Fibroblast of upper back skin (primary cell): ENCODE measurements at regions not wholly inside any gene's neighbourhood (a gene's known extent, or its start where the extent isn't known, plus 50 kb on each side); places are given as distances from the start of the nearest gene placed in this dataset.
"Not testable (repeated sequence)": the region's sequence is repeated elsewhere in the genome, so short reads cannot be mapped to it uniquely, and the experiment has no call there.

Source experiments
- DNase-seq: peaks from one replicate; pipeline ENCODE4 v3.0.0-alpha.2; 2013

DNA sequence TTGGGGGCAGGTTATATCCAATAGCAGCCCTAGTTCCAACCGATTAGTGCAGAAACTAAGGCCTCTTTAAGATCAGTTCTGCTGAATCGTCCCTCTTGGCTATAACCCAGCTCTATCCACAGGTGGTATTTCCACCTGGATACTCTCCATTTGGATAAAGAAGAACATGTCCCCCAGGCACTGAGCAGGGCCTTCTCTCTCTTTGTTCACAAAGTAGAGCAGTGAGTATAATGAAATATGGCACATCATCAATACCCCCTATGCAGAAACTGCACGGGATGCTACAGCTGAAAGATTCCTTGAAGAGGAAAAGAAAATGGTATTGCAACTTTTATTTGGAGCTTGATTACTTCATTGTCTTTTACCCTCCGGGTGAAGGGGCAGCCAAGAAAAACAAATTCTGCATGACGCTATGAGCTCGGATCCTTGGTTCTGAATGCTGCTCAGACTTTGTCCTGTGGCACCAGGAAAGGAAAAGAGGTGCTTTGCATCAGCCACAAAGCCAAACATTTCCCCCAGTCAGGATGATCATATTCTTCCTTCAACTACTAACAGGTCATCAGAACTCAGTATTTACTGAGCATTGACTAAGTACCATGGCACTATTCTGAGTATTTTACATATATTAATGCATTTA, 399.7 kb downstream of the NPIPA8 start:
- DNase-seq = no peak

DNA sequence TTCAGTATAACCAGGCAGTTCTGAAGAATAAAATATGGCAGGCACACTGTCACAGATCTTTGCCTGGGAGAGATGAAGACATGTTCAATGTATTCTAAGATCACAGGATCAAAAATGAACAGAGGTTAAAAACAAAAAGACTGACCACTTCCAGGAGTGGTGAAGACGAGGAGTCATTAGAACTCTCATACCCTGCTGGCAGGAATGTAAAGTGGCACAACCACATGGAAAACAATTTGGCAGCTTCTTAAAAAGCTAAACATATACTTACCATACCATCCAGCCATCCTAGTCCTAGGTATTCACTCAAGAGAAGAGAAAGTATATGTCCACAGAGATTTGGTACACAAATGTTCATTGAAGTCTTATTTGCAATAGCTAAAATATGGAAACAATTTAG, 406.3 kb downstream of the NPIPA8 start:
- no peak for DNase-seq

DNA sequence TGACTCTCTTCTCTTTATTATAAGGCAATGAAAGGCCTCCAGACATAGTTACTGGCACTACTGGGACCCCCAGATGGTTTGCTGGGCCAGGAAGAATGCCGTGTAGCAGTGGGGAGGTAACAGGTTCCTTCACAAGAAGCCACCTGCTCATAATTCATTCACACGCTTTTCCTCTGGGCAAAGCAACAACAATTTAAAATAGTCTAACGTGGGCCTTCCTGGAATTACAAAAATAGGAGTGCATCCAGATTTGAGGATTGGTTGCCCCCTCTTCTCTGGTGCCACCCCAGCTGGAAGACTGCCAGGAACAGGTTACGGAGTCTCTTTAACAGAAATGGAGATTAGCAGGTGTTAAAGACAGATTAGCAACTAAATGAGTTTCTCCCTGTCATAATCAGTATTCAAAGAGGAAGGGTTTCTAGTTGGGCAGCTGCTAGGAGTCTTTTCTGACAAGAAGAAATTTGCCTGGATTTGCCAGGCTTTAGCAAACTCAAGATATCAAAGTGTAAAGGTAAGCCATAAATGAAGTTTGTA, 409.6 kb downstream of the NPIPA8 start:
- DNase-seq = no peak

DNA sequence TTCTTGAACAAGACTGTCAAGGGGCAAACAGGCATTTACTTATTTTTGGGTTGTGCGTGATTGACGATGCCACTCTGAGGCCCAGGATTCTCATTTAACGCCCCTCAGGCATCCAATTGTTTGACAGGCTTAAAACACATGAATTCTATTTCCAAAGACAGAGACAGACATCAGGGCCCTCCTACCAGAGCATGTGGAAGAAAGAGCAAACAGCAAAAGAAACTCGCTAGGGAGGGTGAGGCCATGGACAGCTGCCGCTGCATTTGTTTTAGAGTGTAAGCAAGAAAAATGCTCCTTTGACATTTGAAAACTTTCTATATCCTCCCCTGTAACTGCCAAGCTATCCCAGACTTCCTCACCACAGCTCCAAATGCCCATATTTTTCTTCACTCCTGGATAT, 410.1 kb downstream of the NPIPA8 start:
- no peak for DNase-seq

DNA sequence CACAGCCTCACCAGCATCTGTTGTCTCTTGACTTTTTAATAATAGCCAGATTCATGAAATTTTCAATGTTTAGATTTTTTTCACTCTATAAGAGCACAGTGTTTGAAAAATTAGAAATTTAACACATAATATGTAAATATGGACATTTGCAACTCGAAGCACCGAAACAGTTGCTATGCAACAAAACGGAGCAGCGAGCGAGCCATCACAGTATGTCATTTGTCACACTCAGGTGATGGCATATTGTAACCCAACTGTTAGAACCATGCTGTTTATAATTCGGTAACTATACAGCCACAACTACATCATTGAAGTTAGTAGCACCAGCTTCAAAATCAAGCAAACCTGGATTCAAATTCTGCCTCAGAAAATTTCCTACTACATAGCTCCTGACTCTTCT, 410.8 kb downstream of the NPIPA8 start:
- DNase-seq = no peak

DNA sequence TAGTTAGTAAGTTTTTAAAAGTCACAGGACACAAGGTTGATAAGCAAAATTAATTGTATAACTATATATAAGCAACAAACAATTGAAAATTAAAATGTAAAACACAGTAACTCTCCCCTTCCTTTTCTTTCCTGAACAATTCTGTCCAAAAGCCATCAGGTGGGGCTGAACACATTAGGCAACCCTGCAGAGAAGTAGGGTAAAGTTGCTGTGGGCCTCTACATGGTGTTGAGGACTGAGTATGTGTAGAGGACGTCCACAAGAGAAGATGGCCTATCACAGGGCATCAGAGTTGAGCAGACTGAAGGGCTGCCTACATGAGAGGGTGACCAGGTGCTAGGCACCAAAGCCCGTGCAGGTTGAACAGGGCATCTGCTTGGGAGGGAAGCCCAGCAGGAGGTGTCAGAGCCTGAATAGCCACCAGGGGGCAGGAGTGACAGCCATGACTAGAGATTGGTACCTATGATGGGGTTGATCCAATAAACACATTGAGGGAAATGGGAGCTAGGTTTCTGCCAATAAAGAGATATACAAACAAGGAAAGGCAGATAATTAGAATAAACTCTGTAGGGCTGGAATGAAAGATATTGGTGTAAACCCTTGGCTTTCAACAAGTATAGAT, 415.1 kb downstream of the NPIPA8 start:
- no peak for DNase-seq

DNA sequence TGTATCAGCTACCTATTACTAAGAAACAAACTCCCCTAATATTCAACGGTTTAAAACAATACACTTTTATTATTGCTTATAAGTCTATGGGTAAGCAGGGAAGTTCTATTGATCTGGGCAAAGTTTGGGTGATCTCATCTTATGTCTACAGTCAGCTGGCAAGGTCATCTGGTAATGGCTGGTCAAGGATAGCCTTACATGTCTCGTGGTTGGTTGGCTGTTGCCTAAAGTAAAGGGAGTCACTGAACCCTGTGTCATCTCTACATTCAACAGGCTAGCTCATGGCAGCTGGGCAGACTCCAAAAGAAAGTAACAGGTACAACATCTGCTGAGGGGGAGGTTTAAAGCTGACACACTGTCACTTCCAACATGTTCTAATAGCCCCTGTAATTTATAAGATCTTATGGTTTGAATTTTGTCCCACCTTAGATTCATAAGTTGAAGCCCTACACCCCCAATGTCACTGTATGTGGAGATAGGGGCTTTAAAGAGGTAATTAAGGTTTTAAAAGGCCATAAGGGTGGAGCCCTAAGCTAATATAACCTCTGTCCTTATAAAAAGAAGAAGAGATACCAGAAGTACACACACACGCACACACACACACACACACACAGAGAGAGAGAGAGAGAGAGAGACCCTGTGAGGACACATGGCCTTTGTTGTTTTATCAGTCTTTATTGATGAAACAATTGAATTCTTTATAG, 419.1 kb downstream of the NPIPA8 start:
- no peak for DNase-seq

DNA sequence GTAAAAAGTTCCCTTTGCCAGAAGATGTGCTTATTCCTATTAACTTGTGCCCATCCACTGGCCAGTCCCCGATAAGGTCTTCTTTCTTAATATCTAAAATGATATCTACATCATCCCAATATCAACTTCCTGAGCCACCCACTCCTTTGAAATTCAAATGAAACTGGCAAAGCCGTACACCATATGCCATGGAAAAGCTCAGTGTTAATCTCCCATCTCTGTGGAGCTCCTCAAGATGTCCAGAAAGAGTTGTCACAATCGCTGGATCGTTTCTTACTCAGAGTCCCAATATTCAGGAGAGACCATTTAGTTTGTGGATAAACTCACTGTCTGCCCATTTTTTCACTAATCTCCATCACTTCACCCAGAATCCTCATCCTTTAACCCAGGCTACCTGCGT, 420.7 kb downstream of the NPIPA8 start:
- DNase-seq = no peak

DNA sequence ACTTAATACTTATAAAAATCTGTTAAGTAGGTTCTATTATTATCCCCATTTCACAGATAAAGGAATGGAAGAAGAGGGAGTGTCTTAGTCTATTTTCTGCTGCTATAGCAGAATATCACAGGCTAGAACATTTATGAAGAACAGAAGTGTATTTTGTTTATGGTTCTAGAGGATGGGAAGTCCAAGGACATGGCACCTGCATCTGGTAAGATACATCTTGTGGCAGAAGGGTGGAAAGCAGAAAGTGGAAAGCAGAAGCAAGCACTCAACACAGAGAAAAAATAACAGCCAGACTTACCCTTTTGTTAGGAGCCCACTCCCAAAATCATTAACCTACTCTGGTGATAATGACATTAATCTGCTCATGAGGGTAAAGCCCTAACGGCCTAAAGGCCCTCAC, 422.4 kb downstream of the NPIPA8 start:
- no peak for DNase-seq

DNA sequence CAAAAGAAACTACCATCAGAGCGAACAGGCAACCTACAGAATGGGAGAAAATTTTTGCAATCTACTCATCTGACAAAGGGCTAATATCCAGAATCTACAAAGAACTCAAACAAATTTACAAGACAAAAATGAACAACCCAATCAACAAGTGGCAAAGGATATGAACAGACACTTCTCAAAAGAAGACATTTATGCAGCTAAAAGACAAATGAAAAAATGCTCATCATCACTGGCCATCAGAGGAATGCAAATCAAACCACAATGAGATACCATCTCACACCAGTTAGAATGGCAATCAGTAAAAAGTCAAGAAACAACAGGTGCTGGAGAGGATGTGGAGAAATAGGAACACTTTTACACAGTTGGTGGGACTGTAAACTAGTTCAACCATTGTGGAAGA, 425.0 kb downstream of the NPIPA8 start:
- not testable (repeated sequence) for DNase-seq

DNA sequence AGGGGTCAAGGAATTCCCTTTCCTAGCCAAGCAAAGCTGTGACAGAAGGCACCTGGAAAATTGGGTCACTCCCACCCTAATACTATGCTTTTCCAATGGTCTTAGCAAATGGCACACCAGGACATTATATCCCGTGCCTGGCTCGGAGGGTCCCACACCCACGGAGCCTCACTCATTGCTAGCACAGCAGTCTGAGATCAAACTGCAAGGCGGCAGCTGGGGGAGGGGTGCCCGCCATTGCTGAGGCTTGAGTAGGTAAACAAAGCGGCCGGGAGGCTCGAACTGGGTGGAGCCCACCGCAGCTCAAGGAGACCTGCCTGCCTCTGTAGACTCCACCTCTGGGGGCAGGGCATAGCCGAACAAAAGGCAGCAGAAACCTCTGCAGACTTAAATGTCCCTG, 429.9 kb downstream of the NPIPA8 start:
- DNase-seq = not testable (repeated sequence)

DNA sequence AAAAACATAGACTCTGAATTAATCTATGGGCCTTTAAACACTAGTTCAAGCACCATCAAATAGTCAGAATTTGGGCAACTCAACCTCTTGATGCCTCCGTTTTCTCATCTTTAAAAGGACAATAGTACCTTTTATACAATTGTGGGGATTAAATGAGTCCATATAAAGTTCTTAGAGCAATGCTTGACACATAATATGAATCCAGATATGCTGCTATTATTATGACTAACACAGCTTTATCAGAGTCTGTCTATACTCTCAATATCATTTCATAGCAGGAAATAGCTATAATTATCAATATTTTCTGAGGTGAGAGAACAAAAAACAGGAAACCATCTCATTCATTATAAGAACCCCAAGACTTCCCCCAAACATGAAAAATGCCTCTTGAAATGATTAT, 430.5 kb upstream of the XYLT1 start:
- DNase-seq = no peak

DNA sequence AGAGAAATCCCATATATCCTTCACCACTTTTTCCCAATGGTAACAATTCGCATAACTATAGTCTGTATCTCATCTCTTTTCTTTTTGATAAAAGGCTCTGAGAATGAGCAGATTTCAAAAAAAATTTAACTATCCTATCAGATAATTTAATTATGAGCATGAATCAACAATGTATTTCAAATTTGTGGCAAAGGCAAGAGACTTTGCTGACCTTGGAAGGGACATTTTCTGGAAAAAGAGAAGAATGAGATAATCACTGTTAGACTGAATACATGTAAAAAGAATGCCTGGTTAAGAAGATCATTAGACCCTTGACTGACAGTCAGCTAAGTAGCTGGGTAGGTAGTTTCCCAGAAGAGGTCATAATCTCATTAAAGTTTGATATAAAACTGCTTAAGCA, 428.4 kb upstream of the XYLT1 start:
- no peak for DNase-seq

DNA sequence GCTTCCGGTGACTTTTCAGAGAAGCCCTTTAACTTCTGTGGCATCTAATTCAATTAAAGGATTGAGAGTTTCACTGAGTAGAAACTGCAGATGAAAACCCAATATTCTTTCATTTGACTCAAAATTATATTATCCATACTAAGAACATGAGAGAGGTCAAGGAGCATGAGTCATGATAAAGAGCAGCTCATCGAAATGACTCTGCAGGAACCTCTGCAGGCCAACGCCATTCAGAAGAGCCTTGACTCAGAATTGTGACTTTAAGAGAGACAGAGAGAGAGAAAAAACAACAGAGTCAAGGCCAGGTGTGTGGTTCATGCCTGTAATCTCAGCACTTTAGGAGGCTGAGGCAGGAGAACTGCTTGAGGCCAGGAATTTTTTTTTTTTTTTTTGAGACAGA, 417.2 kb upstream of the XYLT1 start:
- peak; percentile 6 for DNase-seq

DNA sequence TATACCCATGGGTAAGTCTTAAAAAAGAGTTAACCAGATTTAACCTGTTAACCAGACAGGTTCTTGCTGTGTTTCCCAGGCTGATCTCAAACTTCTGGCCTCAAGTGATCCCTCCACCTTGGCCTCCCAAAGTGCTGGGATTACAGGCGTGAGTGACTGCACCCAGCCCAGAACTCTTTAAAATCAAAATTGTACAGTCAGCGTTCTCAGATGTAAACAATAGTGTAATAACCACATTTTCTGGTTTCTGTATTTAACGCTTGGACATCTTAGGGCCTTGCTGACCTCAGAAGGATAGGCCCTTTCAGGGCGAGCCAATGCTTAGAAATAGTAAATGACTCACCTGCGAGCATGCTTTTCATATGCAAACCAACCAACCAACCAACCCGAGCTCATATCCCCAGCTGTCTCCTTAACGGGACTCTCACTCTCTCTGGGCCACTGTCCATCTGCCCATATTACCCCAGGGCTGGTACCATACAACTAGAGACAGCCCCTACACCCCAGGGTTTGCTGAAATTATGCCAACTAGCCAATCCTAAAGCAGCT, 415.0 kb upstream of the XYLT1 start:
- DNase-seq = no peak

DNA sequence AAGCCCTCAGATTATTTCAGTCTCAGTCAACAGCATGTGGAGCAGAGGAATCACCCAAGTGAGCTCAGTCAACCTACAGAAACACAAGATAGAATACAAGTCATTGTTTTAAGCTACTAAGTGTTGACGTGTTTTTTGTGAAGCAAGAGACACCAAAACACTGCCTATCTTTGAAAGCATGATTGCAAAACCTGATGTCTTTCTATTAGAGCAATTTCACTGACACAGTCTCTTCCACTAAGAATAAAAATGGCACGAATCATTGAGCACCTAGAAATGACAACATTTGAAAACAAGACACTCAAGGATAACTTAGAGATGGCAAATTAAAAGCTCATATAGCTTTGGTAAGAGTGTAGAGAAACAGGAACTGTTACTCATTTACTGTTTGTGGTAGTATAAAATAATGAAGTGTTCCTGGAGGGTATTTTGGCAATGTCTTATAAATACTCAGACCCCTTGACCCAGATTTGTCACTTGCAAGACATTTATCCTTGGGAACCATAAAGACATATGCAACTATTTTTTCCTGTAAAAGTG, 407.1 kb upstream of the XYLT1 start:
- no peak for DNase-seq

DNA sequence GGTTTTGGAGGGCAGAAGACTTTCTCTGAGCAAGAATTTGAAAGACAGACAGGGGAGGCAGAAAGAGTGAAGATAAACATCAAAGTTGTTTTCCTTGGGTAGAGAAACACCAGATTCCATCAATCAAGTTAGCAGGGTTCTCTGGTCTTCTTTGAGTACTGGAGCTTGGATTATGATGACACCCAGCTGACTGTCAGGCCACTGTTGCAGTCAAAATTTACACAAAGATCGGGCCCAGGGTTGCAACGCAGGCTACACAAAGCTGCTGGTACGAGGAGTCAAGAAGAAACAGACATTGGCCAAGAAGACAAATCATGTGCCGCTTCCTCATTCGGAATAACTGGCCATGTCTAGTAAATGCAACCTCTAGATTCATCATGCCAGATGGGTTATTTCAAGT, 396.2 kb upstream of the XYLT1 start:
- DNase-seq = no peak

DNA sequence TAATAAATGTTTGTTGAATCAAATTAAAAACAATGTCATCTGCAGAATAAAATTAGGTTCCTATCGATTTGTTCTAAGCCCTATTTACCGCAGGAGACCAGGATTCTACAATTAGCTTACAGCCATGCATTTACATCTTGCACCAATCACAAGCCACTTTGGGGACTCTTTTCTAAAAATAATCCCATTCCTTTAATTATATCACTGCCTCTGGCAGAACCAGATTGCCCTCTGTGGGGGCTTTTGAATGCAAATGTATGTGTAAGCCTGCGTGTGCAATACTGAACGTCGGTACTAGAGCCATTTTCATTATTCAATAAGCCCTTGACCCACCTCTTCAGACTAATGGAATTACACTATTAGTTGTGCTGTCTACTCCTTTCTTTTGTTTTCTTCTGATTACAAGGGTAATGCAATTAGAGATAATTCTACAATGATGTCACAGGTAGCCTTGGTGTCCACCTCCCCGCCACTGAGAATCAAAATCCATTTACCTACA, 391.3 kb upstream of the XYLT1 start:
- no peak for DNase-seq

DNA sequence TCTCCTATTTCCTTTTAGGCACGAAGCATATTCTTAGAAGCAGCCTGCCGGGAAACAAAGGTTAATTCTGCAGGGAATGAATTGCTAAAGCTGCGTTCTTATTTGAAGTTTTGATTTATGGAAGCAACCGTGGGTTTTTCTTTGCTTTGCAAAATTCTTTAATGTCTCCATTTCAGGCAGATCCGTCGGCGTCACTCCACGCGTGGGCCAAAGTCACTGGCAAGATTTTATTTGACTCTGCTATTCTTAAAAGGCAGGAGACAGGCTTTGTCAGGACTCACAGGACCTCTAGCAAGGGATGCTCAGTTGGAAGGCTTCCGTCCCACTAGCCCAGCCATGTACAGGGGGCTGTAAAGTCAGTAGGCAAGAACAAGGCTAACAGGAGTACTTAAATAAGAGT, 387.3 kb upstream of the XYLT1 start:
- DNase-seq = no peak

DNA sequence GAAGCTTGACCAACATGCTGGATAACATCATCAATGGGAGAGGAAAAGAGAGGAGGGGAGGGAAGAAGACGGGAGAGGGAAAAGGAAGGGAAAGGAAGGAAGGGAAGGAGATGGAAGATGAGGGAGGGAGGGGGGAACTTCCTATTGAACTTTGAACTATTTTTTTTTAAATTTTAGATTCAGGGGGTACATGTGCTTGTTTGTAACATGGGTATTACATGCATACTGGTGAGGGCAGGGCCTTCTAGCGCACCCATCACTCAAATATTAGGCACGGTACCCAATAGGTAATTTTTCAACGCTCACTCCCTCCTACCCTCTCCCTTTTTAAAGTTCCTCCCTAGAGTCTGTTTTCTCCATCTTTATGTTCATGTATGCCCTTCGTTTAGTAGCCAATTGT, 383.2 kb upstream of the XYLT1 start:
- no peak for DNase-seq

DNA sequence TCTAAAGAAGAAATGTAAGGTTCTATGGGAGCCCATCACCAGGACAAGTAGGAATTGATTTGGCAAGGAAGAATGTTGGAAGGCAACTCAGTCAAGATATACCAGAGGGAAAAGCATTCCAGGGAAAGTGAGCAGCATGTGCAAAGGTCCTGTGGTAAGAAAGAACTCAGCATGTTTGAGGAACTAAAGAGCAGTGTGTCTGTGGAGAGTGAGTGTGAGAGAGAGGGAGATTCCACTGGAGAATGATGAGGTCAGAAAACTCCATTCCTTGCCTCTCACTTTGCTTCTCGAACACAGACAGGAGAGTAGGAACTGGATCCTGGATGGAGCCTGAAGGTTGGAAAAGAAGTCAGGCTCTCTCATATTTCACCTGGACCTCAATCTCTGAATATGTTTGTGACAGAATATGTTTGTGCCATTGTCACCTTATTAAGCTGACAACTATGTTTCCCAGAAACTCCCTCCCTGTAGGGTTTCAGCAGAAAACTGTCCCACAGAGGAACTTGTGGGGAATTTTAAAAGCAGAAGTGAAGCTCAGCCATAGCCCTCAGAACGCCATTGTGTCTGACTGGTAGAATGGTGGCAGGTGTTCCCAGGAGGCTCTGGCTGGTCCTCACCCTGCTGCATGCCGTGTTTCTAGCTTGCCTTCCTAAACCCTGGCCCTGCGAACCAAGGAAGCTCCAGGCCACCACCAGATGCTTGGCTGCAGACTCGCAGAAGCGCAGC, 382.4 kb upstream of the XYLT1 start:
- DNase-seq = no peak

DNA sequence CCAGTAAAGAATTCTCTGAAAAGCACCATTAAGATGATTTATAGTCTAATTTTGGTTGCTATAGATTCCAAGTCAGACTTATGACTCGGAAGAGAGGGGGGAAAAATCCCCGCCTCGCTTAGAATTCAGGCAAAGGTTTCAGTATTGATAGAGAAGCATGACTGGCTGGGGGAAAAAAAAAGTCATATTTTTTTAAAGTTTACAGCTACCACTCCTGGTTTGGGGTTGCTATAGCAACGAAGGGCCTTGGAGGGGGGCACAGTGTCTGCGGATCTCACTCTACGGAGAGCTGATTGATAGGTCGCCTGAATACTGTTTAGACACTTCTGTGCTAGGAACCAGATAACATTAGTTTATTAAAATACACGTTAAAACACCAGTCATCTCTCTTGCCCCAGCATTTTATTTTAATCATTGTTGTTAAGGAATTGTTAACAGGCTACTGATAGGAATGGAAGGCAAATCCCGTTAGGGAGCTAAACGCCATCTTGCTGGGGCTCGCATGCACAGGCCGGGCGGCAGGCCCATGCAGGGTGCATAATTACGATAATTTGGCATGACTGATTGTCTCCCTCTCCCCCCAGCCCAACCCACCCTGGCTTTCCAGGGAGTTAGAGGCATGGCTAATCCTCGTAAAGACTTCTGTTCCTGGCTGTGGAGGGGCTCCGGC, 380.0 kb upstream of the XYLT1 start:
- DNase-seq = no peak
